ENCODE measurements at regions not wholly inside any gene's neighbourhood (a gene's known extent, or its start where the extent isn't known, plus 50 kb on each side); places are given as distances from the start of the nearest gene placed in this dataset.

- H3K4me1 Mint-ChIP-seq (ENCODE audit: unreplicated experiment): peaks cover 6% of the 10 kb centered on the region
- H3K27ac Mint-ChIP-seq: no peak overlapping the region
- H3K27me3 Mint-ChIP-seq: peaks cover 17% of the 10 kb centered on the region
Observed at GRCh38 chr7:67766906-67767410, 770.3 kb downstream of the TYW1 start.

GRCh38 chr7:67771846-67772605 is 775.4 kb downstream of the TYW1 start:
- no peak for TF ChIP-seq CTCF (conservative IDR thresholded peaks at IDR 0.05)
- Mint-ChIP-seq H3K4me1 (ENCODE audit: unreplicated experiment) (peaks cover 10% of the 10 kb centered on the region), H3K27ac (peak overlapping the region; percentile 47), H3K27me3 (peaks cover 32% of the 10 kb centered on the region), H3K4me3 (no peak overlapping the region), H3K9me3 (peaks cover 3% of the 10 kb centered on the region), H3K36me3 (no peaks in the 10 kb centered on the region)
- no peak for DNase-seq (ENCODE audit: extremely low spot score, unreplicated experiment)

More at GRCh38 chr7:67766906-67767410, 770.3 kb downstream of the TYW1 start:
- H3K4me3 Mint-ChIP-seq: no peak overlapping the region
- no peaks in the 10 kb centered on the region for H3K36me3 Mint-ChIP-seq
- DNase-seq (ENCODE audit: extremely low spot score, unreplicated experiment): no peak
- TF ChIP-seq CTCF (conservative IDR thresholded peaks at IDR 0.05): no peak
- peaks cover 3% of the 10 kb centered on the region for H3K9me3 Mint-ChIP-seq

GRCh38 chr7:67773081-67773480 is 776.4 kb downstream of the TYW1 start:
- no peaks in the 10 kb centered on the region for H3K9me3 Mint-ChIP-seq
- DNase-seq (ENCODE audit: extremely low spot score, unreplicated experiment): no peak
- H3K27me3 Mint-ChIP-seq: peaks cover 29% of the 10 kb centered on the region
- peaks cover 10% of the 10 kb centered on the region for H3K4me1 Mint-ChIP-seq (ENCODE audit: unreplicated experiment)
- TF ChIP-seq CTCF (conservative IDR thresholded peaks at IDR 0.05): no peak
- H3K4me3 Mint-ChIP-seq: no peak overlapping the region
- no peaks in the 10 kb centered on the region for H3K36me3 Mint-ChIP-seq
- no peak overlapping the region for H3K27ac Mint-ChIP-seq

- peaks cover 10% of the 10 kb centered on the region for H3K4me1 Mint-ChIP-seq (ENCODE audit: unreplicated experiment)
- H3K27ac Mint-ChIP-seq: peak overlapping the region; percentile 25
- H3K9me3 Mint-ChIP-seq: no peaks in the 10 kb centered on the region
- peaks cover 15% of the 10 kb centered on the region for H3K27me3 Mint-ChIP-seq
- no peak overlapping the region for H3K4me3 Mint-ChIP-seq
- no peak for TF ChIP-seq CTCF (conservative IDR thresholded peaks at IDR 0.05)
- H3K36me3 Mint-ChIP-seq: no peaks in the 10 kb centered on the region
- DNase-seq (ENCODE audit: extremely low spot score, unreplicated experiment): no peak
Observed at GRCh38 chr7:67777119-67777518, 780.5 kb downstream of the TYW1 start.

GRCh38 chr7:67781841-67782240 is 785.2 kb downstream of the TYW1 start:
- no peaks in the 10 kb centered on the region for H3K36me3 Mint-ChIP-seq
- TF ChIP-seq CTCF (conservative IDR thresholded peaks at IDR 0.05): no peak
- no peak overlapping the region for H3K27ac Mint-ChIP-seq
- no peaks in the 10 kb centered on the region for H3K9me3 Mint-ChIP-seq
- no peak for DNase-seq (ENCODE audit: extremely low spot score, unreplicated experiment)
- no peak overlapping the region for H3K4me3 Mint-ChIP-seq
- H3K27me3 Mint-ChIP-seq: peaks cover 6% of the 10 kb centered on the region
- peaks cover 2% of the 10 kb centered on the region for H3K4me1 Mint-ChIP-seq (ENCODE audit: unreplicated experiment)

All from type B pancreatic cell (in vitro differentiated cells).